ENCODE measurements at regions not wholly inside any gene's neighbourhood (a gene's known extent, or its start where the extent isn't known, plus 50 kb on each side); places are given as distances from the start of the nearest gene placed in this dataset.

- no peak for TF ChIP-seq TAF1 (IDR thresholded peaks at IDR 0.05; ENCODE audit: low read depth)
- TF ChIP-seq CTCF (IDR thresholded peaks at IDR 0.05; ENCODE audit: poor library complexity, severe bottlenecking) = no peak
Observed at GRCh38 chr2:7825591-7826312, 856.1 kb upstream of the ID2 start.

Data from neural cell (in vitro differentiated cells).